Nephron progenitor cell (in vitro differentiated cells): ENCODE measurements at regions not wholly inside any gene's neighbourhood (a gene's known extent, or its start where the extent isn't known, plus 50 kb on each side); places are given as distances from the start of the nearest gene placed in this dataset.

ENCODE experiments used
- DNase-seq: peaks from one replicate; pipeline ENCODE4 v3.0.0; 2021
- H3K27ac Mint-ChIP-seq: 2 replicates; pipeline ENCODE4 v1.8.0; 2021; ENCODE audit warnings: mild to moderate bottlenecking, moderate library complexity, mixed read lengths
- H3K27me3 Mint-ChIP-seq: 2 replicates; pipeline ENCODE4 v1.8.0; 2021; ENCODE audit warnings: mild to moderate bottlenecking, low read depth, mixed read lengths; ENCODE audit not compliant: poor library complexity
- H3K36me3 Mint-ChIP-seq: 2 replicates; pipeline ENCODE4 v1.8.0; 2021; ENCODE audit warnings: low read depth, mixed read lengths
- H3K4me1 Mint-ChIP-seq: 2 replicates; pipeline ENCODE4 v1.8.0; 2021; ENCODE audit warnings: mixed read lengths
- H3K4me3 Mint-ChIP-seq: 2 replicates; pipeline ENCODE4 v1.8.0; 2021; ENCODE audit warnings: mild to moderate bottlenecking, moderate library complexity, mixed read lengths
- H3K9me3 Mint-ChIP-seq: 2 replicates; pipeline ENCODE4 v1.8.0; 2021; ENCODE audit warnings: mild to moderate bottlenecking, moderate library complexity, mixed read lengths
- CTCF ChIP-seq: fragments of 200-600 bp; sonication (generic); IDR thresholded peaks from 2 replicates; pipeline ENCODE4 v1.5.0; 2021; ENCODE audit warnings: antibody characterized with exemption

- Mint-ChIP-seq H3K36me3 (no peaks in the 10 kb centered on the region), H3K4me3 (no peak overlapping the region), H3K9me3 (no peaks in the 10 kb centered on the region), H3K27me3 (no peaks in the 10 kb centered on the region), H3K27ac (no peak overlapping the region), H3K4me1 (no peaks in the 10 kb centered on the region)
- no peak for TF ChIP-seq CTCF
- no peak for DNase-seq
Measured at GRCh38 chr5:89262030-89262429, 379.0 kb upstream of the MEF2C start.

GRCh38 chr5:89260254-89260653 lies 377.3 kb upstream of the MEF2C start:
- Mint-ChIP-seq H3K4me1 (no peaks in the 10 kb centered on the region), H3K36me3 (no peaks in the 10 kb centered on the region), H3K4me3 (no peak overlapping the region), H3K27me3 (peaks cover 4% of the 10 kb centered on the region), H3K27ac (no peak overlapping the region), H3K9me3 (no peaks in the 10 kb centered on the region)
- no peak for DNase-seq
- TF ChIP-seq CTCF, result no peak

GRCh38 chr5:89255845-89256463 lies 373.0 kb upstream of the MEF2C start:
- H3K27ac Mint-ChIP-seq, result no peak overlapping the region
- H3K4me1 Mint-ChIP-seq, result no peaks in the 10 kb centered on the region
- H3K27me3 Mint-ChIP-seq, result peaks cover 4% of the 10 kb centered on the region
- H3K4me3 Mint-ChIP-seq, result no peak overlapping the region
- TF ChIP-seq CTCF, result no peak
- DNase-seq, result no peak
- H3K36me3 Mint-ChIP-seq, result no peaks in the 10 kb centered on the region
- no peaks in the 10 kb centered on the region for H3K9me3 Mint-ChIP-seq

- H3K27me3 Mint-ChIP-seq, result peaks cover 4% of the 10 kb centered on the region
- H3K4me1 Mint-ChIP-seq, result no peaks in the 10 kb centered on the region
- no peak overlapping the region for H3K27ac Mint-ChIP-seq
- H3K9me3 Mint-ChIP-seq, result no peaks in the 10 kb centered on the region
- H3K4me3 Mint-ChIP-seq, result no peak overlapping the region
- DNase-seq, result no peak
- H3K36me3 Mint-ChIP-seq, result no peaks in the 10 kb centered on the region
- no peak for TF ChIP-seq CTCF
Measured at GRCh38 chr5:89253666-89254352, 370.8 kb upstream of the MEF2C start.

- H3K36me3 Mint-ChIP-seq, result no peaks in the 10 kb centered on the region
- H3K4me3 Mint-ChIP-seq, result no peak overlapping the region
- H3K4me1 Mint-ChIP-seq, result peaks cover 17% of the 10 kb centered on the region
- no peak for DNase-seq
- no peaks in the 10 kb centered on the region for H3K9me3 Mint-ChIP-seq
- H3K27ac Mint-ChIP-seq, result no peak overlapping the region
- no peaks in the 10 kb centered on the region for H3K27me3 Mint-ChIP-seq
- TF ChIP-seq CTCF, result no peak
Measured at GRCh38 chr5:89246864-89247263, 363.9 kb upstream of the MEF2C start.

- H3K4me1 Mint-ChIP-seq, result peaks cover 17% of the 10 kb centered on the region
- no peak for DNase-seq
- H3K36me3 Mint-ChIP-seq, result no peaks in the 10 kb centered on the region
- H3K9me3 Mint-ChIP-seq, result no peaks in the 10 kb centered on the region
- H3K27me3 Mint-ChIP-seq, result no peaks in the 10 kb centered on the region
- no peak overlapping the region for H3K27ac Mint-ChIP-seq
- no peak overlapping the region for H3K4me3 Mint-ChIP-seq
- no peak for TF ChIP-seq CTCF
Measured at GRCh38 chr5:89246252-89246651, 363.3 kb upstream of the MEF2C start.
